ENCODE measurements at regions not wholly inside any gene's neighbourhood (a gene's known extent, or its start where the extent isn't known, plus 50 kb on each side); places are given as distances from the start of the nearest gene placed in this dataset.

GRCh38 chr7:24478137-24478655 is 95.1 kb upstream of the PALS2 start:
- H3K4me3 ChIP-seq (replicated peaks; ENCODE audit: insufficient read depth, low read length): no peak overlapping the region
- DNase-seq (ENCODE audit: low read depth in 1 of 2, low spot score in 1 of 2): no peak
- TF ChIP-seq SPI1 (IDR thresholded peaks at IDR 0.05; ENCODE audit: borderline replicate concordance, low read depth) (no peak), CTCF (IDR thresholded peaks at IDR 0.05; ENCODE audit: insufficient read depth, low read length) (no peak), GABPA (IDR thresholded peaks at IDR 0.05; ENCODE audit: low read depth) (no peak), REST (IDR thresholded peaks at IDR 0.05; ENCODE audit: insufficient replicate concordance, low read depth) (no peak), POLR2AphosphoS5 (IDR thresholded peaks at IDR 0.05; ENCODE audit: low read depth) (no peak)
- H3K27me3 ChIP-seq (ENCODE audit: insufficient read depth, poor library complexity, severe bottlenecking): peaks cover 2% of the 10 kb centered on the region
- no peak overlapping the region for H3K27ac ChIP-seq (replicated peaks)

- H3K27me3 ChIP-seq (ENCODE audit: insufficient read depth, poor library complexity, severe bottlenecking): peaks cover 2% of the 10 kb centered on the region
- no peak for DNase-seq (ENCODE audit: low read depth in 1 of 2, low spot score in 1 of 2)
- TF ChIP-seq SPI1 (IDR thresholded peaks at IDR 0.05; ENCODE audit: borderline replicate concordance, low read depth): no peak
- no peak for TF ChIP-seq REST (IDR thresholded peaks at IDR 0.05; ENCODE audit: insufficient replicate concordance, low read depth)
- no peak for TF ChIP-seq CTCF (IDR thresholded peaks at IDR 0.05; ENCODE audit: insufficient read depth, low read length)
- TF ChIP-seq GABPA (IDR thresholded peaks at IDR 0.05; ENCODE audit: low read depth): no peak
- TF ChIP-seq POLR2AphosphoS5 (IDR thresholded peaks at IDR 0.05; ENCODE audit: low read depth): no peak
- no peak overlapping the region for H3K27ac ChIP-seq (replicated peaks)
- no peak overlapping the region for H3K4me3 ChIP-seq (replicated peaks; ENCODE audit: insufficient read depth, low read length)
These were observed 92.8 kb upstream of the PALS2 start for GRCh38 chr7:24480501-24480900.

- no peak for TF ChIP-seq CTCF (IDR thresholded peaks at IDR 0.05; ENCODE audit: insufficient read depth, low read length)
- no peak for TF ChIP-seq POLR2AphosphoS5 (IDR thresholded peaks at IDR 0.05; ENCODE audit: low read depth)
- no peak for TF ChIP-seq REST (IDR thresholded peaks at IDR 0.05; ENCODE audit: insufficient replicate concordance, low read depth)
- no peak for TF ChIP-seq SPI1 (IDR thresholded peaks at IDR 0.05; ENCODE audit: borderline replicate concordance, low read depth)
- TF ChIP-seq GABPA (IDR thresholded peaks at IDR 0.05; ENCODE audit: low read depth): no peak
- no peak for DNase-seq (ENCODE audit: low read depth in 1 of 2, low spot score in 1 of 2)
These were observed 89.4 kb upstream of the PALS2 start for GRCh38 chr7:24483804-24484203.

More at GRCh38 chr7:24483804-24484203, 89.4 kb upstream of the PALS2 start:
- H3K4me3 ChIP-seq (replicated peaks; ENCODE audit: insufficient read depth, low read length): no peak overlapping the region
- H3K27ac ChIP-seq (replicated peaks): no peak overlapping the region
- peaks cover 2% of the 10 kb centered on the region for H3K27me3 ChIP-seq (ENCODE audit: insufficient read depth, poor library complexity, severe bottlenecking)
